ENCODE measurements at regions not wholly inside any gene's neighbourhood (a gene's known extent, or its start where the extent isn't known, plus 50 kb on each side); places are given as distances from the start of the nearest gene placed in this dataset.
"Not testable (repeated sequence)": the region's sequence is repeated elsewhere in the genome, so short reads cannot be mapped to it uniquely, and the experiment has no call there.

GRCh38 chr3:145013931-145014330, 1042.3 kb downstream of the DIPK2A start:
- DNase-seq (ENCODE audit: low read depth), result no peak

GRCh38 chr3:145015253-145015652, 1043.6 kb downstream of the DIPK2A start:
- peak; percentile 88 for DNase-seq (ENCODE audit: low read depth)

DNA sequence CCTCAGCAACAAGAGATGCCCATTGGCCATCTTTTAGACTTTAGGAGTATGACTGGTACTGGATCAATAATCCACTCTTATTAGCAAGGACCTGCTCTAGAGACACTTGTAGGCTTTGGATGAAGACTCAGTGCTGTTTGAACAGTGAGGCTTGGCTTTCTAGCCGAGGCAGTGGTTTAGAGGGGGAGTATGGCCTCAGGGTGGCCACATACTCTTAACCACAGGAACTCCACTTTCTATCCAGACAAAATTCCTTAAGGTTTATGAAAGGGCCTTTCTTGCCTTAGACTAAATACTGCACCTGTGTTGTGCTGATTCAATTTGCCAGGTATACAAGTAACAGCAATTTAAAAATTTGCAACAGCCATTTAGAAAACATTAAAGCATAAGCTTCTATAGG, 1046.3 kb downstream of the DIPK2A start:
- peak; percentile 80 for DNase-seq (ENCODE audit: low read depth)

DNA sequence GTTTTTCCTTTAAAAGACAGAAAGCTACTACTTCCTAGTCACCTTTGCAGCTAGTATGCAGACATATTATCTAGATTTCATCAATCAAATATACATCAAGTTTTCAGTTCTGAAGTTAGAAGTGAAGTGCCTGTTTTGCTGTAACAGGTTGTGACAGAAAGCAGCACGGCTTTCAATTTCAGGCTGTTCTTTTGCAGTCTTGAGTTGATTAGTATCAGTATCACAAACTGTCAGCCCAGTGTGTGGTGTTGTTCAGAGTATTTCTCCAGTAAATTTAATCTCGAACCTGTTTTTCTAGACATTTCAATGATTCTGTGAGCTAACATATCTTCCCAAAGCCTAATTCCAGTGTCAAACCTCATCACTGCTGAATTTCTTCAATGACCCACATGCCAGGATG, 1050.8 kb downstream of the DIPK2A start:
- DNase-seq (ENCODE audit: low read depth), result no peak

- DNase-seq (ENCODE audit: low read depth), result no peak
Measured at GRCh38 chr3:145024700-145025099, 1053.1 kb downstream of the DIPK2A start.

GRCh38 chr3:145027186-145027585, 1055.6 kb downstream of the DIPK2A start:
- not testable (repeated sequence) for DNase-seq (ENCODE audit: low read depth)

- DNase-seq (ENCODE audit: low read depth), result no peak
Measured at GRCh38 chr3:145032791-145033190, 1061.2 kb downstream of the DIPK2A start.

- DNase-seq (ENCODE audit: low read depth), result no peak
Measured at GRCh38 chr3:145035682-145036081, 1064.1 kb downstream of the DIPK2A start.

- DNase-seq (ENCODE audit: low read depth), result not testable (repeated sequence)
Measured at GRCh38 chr3:145054055-145054454, 1082.4 kb downstream of the DIPK2A start.

GRCh38 chr3:145055375-145056076, 1083.9 kb downstream of the DIPK2A start:
- no peak for DNase-seq (ENCODE audit: low read depth)

DNA sequence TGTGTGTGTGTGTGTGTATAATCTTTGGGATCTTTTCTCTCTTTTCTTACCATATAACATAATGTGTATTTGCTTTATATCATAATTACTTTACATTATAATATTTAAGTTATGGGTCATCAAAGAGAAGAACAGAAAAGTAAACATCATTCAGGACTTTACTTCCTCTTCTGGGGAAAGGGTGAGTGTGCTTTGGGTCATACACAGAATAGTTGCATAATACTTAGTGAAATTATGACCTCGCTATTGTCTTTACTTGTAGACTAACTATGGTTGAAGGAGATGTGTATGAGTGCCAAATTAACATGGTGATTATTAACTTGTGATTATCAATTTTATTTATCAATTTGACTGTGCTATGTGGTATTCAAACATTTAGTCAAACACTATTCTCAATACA, 1086.9 kb downstream of the DIPK2A start:
- DNase-seq (ENCODE audit: low read depth), result no peak

- no peak for DNase-seq (ENCODE audit: low read depth)
Measured at GRCh38 chr3:145063616-145064015, 1092.0 kb downstream of the DIPK2A start.

GRCh38 chr3:145070795-145071194, 1090.2 kb downstream of the PLOD2 start:
- DNase-seq (ENCODE audit: low read depth), result no peak

GRCh38 chr3:145079436-145079835, 1081.5 kb downstream of the PLOD2 start:
- DNase-seq (ENCODE audit: low read depth), result no peak

- DNase-seq (ENCODE audit: low read depth), result no peak
Measured at GRCh38 chr3:145087038-145087437, 1073.9 kb downstream of the PLOD2 start.

- DNase-seq (ENCODE audit: low read depth), result no peak
Measured at GRCh38 chr3:145088917-145089316, 1072.1 kb downstream of the PLOD2 start.

DNA sequence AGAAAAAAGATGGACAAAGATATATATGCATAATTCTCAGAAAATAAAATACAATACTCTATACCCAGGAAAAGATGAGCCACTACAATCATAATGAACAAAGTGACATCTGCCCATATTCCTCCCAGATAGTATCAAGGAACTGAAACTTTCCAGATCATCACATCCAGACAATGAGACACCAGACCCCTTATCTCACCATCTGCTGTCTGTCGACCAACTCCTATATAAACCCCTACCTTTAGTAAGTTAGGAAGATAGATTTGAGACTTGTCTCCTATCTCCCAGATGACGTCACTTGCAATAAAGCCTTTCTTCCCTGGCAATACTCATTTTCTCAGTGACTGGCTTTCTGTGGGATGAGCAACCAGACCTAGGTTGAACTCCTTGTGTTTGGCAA, 1071.6 kb downstream of the PLOD2 start:
- no peak for DNase-seq (ENCODE audit: low read depth)

GRCh38 chr3:145094355-145094941, 1066.5 kb downstream of the PLOD2 start:
- DNase-seq (ENCODE audit: low read depth), result peak; percentile 87

GRCh38 chr3:145111141-145111540, 1049.8 kb downstream of the PLOD2 start:
- not testable (repeated sequence) for DNase-seq (ENCODE audit: low read depth)

DNA sequence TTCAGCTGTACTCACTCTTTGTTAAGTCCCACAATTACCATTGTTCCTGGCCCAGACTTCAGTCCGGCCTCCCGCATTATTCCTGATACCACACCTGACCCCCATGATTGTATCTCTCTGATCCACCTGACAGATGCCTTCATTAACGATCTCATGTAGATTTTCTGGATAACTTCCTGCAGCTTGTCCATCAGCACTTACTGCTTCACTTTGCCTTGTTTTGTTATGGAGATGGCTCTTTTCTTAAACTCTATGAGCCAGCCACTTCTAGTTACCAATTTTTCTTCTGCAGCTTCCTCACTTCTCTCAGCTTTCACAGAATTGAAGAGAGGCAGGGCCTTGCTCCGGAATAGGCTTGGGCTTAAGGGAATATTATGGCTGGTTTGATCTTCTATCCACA, 1044.2 kb downstream of the PLOD2 start:
- no peak for DNase-seq (ENCODE audit: low read depth)

DNA sequence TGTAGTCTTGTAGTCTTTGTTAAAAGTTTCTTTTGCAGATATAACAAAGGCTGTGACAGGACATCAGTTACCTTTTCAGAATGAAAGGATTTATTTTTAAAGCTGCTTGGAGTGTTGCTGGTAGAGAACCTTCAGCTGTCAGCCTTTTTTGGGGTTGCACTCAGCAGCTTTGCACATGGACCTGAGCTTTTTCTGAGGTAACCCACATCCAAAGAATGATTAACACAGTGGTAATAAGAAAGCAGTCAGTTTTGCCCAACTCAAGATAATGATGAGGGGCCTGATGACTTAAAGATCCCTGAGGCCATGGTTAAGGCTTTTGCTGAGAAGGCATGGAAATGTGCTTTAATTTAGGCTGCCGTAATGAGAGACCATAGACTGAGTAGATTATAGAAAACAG, 1042.7 kb downstream of the PLOD2 start:
- DNase-seq (ENCODE audit: low read depth), result no peak

GRCh38 chr3:145124900-145125678, 1035.9 kb downstream of the PLOD2 start:
- DNase-seq (ENCODE audit: low read depth), result peak; percentile 65

DNA sequence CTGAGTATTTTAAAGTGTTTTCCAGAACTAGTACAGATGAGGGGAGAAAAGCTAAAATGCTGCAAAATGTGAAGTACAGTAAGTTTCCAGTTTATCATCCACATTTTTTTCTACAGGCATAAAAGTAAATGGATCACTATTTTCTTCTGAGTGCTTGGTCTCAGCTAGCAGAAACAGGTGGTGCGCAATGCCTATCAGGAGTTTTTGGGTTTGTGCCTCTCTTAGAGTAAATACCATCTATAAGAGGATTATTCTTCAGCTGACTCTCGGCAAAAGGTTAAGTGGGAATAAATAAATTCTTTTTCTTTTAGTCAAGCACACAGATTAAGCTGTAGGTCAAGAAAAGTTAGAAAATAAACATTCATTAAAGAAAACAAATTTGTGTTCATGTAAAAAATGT, 1027.7 kb downstream of the PLOD2 start:
- DNase-seq (ENCODE audit: low read depth), result no peak
